ENCODE measurements at regions not wholly inside any gene's neighbourhood (a gene's known extent, or its start where the extent isn't known, plus 50 kb on each side); places are given as distances from the start of the nearest gene placed in this dataset.

GRCh38 chrX:22800360-22800759, 199.4 kb upstream of the DDX53 start:
- no TSS peak for BruUV-seq (replicated peaks)
- FAIRE-seq, result peak; percentile 47

GRCh38 chrX:22800806-22801205, 199.0 kb upstream of the DDX53 start:
- H3K9me1 ChIP-seq (replicated peaks; ENCODE audit: control insufficient read depth, extremely low read depth, insufficient read depth, low read length), result no peaks in the 10 kb centered on the region
- dilution Hi-C loops (cut with MboI; ENCODE audit: extremely low pct_ligation_motif_present, low sequenced_read_pairs), result no loop called here
- H4K20me1 ChIP-seq (replicated peaks; ENCODE audit: control insufficient read depth, extremely low read depth, insufficient read depth, low read length), result no peaks in the 10 kb centered on the region
- CTCF ChIA-PET, result no interaction called here
- no peaks in the 10 kb centered on the region for H3K27me3 ChIP-seq (ENCODE audit: control insufficient read depth in 2 of 2, insufficient read depth in 2 of 2, low read length in 2 of 2)
- DNase-seq (ENCODE audit: low read depth, low spot score) (no peak), FAIRE-seq (no peak)
- no peak overlapping the region for H3K27ac ChIP-seq (ENCODE audit: insufficient read depth, low read depth, low read length)
- no peak overlapping the region for H3K4me3 ChIP-seq (replicated peaks in 1 of 3; ENCODE audit: insufficient read depth in 1 of 3, low read depth in 1 of 3, low read length in 3 of 3)
- H3K4me1 ChIP-seq (ENCODE audit: control insufficient read depth, extremely low read depth, insufficient read depth, low read length), result peaks cover 4% of the 10 kb centered on the region
- H3K36me3 ChIP-seq (ENCODE audit: control insufficient read depth in 2 of 2, extremely low read depth in 1 of 2, insufficient read depth in 2 of 2, low read length in 2 of 2), result no peaks in the 10 kb centered on the region
- POLR2A ChIA-PET, result no interaction called here
- TF ChIP-seq POLR2AphosphoS5 (IDR thresholded peaks at IDR 0.05; ENCODE audit: insufficient read depth, low read depth, low read length) (no peak), MAX (IDR thresholded peaks at IDR 0.05; ENCODE audit: insufficient read depth, insufficient read length) (no peak), JUN (IDR thresholded peaks at IDR 0.05; ENCODE audit: borderline replicate concordance, insufficient read depth, insufficient read length, low read depth) (no peak), FOS (IDR thresholded peaks at IDR 0.05; ENCODE audit: borderline replicate concordance, insufficient read depth, low read length) (no peak), MYC (IDR thresholded peaks at IDR 0.05; ENCODE audit: low read depth, low read length) (no peak), GATA2 (IDR thresholded peaks at IDR 0.05; ENCODE audit: insufficient read depth, insufficient read length, low read depth, low read length) (no peak), EZH2 (IDR thresholded peaks at IDR 0.05; ENCODE audit: borderline replicate concordance, low read depth, low read length, severe bottlenecking) (no peak), POLR2A (IDR thresholded peaks at IDR 0.05; ENCODE audit: low read depth, low read length) (no peak)
- TF ChIP-seq, protein P1, sequence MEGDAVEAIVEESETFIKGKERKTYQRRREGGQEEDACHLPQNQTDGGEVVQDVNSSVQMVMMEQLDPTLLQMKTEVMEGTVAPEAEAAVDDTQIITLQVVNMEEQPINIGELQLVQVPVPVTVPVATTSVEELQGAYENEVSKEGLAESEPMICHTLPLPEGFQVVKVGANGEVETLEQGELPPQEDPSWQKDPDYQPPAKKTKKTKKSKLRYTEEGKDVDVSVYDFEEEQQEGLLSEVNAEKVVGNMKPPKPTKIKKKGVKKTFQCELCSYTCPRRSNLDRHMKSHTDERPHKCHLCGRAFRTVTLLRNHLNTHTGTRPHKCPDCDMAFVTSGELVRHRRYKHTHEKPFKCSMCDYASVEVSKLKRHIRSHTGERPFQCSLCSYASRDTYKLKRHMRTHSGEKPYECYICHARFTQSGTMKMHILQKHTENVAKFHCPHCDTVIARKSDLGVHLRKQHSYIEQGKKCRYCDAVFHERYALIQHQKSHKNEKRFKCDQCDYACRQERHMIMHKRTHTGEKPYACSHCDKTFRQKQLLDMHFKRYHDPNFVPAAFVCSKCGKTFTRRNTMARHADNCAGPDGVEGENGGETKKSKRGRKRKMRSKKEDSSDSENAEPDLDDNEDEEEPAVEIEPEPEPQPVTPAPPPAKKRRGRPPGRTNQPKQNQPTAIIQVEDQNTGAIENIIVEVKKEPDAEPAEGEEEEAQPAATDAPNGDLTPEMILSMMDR (IDR thresholded peaks at IDR 0.05; ENCODE audit: extremely low read depth in 1 of 2, insufficient read depth in 1 of 2, low read depth in 1 of 2, low read length in 2 of 2), result no peak
- no peak overlapping the region for H2AFZ ChIP-seq (ENCODE audit: low read depth, low read length)
- no TSS peak for BruUV-seq (replicated peaks)
- H3K4me2 ChIP-seq (ENCODE audit: insufficient read depth, low read length), result no peak overlapping the region
- H3K9me3 ChIP-seq (replicated peaks; ENCODE audit: control insufficient read depth, insufficient read depth, low read length), result no peaks in the 10 kb centered on the region
- intact Hi-C loops (cut with micrococcal nuclease), result no loop called here
- no peaks in the 10 kb centered on the region for H3K79me2 ChIP-seq (ENCODE audit: control insufficient read depth, insufficient read depth, low read length)
- H3K9ac ChIP-seq (replicated peaks; ENCODE audit: extremely low read depth, insufficient read depth, low read length), result no peak overlapping the region

More at GRCh38 chrX:22800360-22800759, 199.4 kb upstream of the DDX53 start:
- intact Hi-C loops (cut with micrococcal nuclease), result no loop called here
- Histone ChIP-seq H3K79me2 (ENCODE audit: control insufficient read depth, insufficient read depth, low read length) (no peaks in the 10 kb centered on the region), H2AFZ (ENCODE audit: low read depth, low read length) (no peak overlapping the region), H3K27ac (ENCODE audit: insufficient read depth, low read depth, low read length) (no peak overlapping the region), H3K4me3 (replicated peaks in 1 of 3; ENCODE audit: insufficient read depth in 1 of 3, low read depth in 1 of 3, low read length in 3 of 3) (no peak overlapping the region), H3K4me1 (ENCODE audit: control insufficient read depth, extremely low read depth, insufficient read depth, low read length) (peaks cover 4% of the 10 kb centered on the region), H3K4me2 (ENCODE audit: insufficient read depth, low read length) (no peak overlapping the region), H3K9ac (replicated peaks; ENCODE audit: extremely low read depth, insufficient read depth, low read length) (no peak overlapping the region), H4K20me1 (replicated peaks; ENCODE audit: control insufficient read depth, extremely low read depth, insufficient read depth, low read length) (no peaks in the 10 kb centered on the region), H3K36me3 (ENCODE audit: control insufficient read depth in 2 of 2, extremely low read depth in 1 of 2, insufficient read depth in 2 of 2, low read length in 2 of 2) (no peaks in the 10 kb centered on the region), H3K9me3 (replicated peaks; ENCODE audit: control insufficient read depth, insufficient read depth, low read length) (no peaks in the 10 kb centered on the region), H3K9me1 (replicated peaks; ENCODE audit: control insufficient read depth, extremely low read depth, insufficient read depth, low read length) (no peaks in the 10 kb centered on the region), H3K27me3 (ENCODE audit: control insufficient read depth in 2 of 2, insufficient read depth in 2 of 2, low read length in 2 of 2) (no peaks in the 10 kb centered on the region)
- no peak for TF ChIP-seq GATA2 (IDR thresholded peaks at IDR 0.05; ENCODE audit: insufficient read depth, insufficient read length, low read depth, low read length)
- no peak for TF ChIP-seq POLR2AphosphoS5 (IDR thresholded peaks at IDR 0.05; ENCODE audit: insufficient read depth, low read depth, low read length)
- no peak for TF ChIP-seq POLR2A (IDR thresholded peaks at IDR 0.05; ENCODE audit: low read depth, low read length)
- TF ChIP-seq, protein P1 (IDR thresholded peaks at IDR 0.05; ENCODE audit: extremely low read depth in 1 of 2, insufficient read depth in 1 of 2, low read depth in 1 of 2, low read length in 2 of 2), result no peak
- no peak for TF ChIP-seq JUN (IDR thresholded peaks at IDR 0.05; ENCODE audit: borderline replicate concordance, insufficient read depth, insufficient read length, low read depth)
- peak; percentile 36 for TF ChIP-seq FOS (IDR thresholded peaks at IDR 0.05; ENCODE audit: borderline replicate concordance, insufficient read depth, low read length)
- POLR2A ChIA-PET, result no interaction called here
- CTCF ChIA-PET, result no interaction called here
- dilution Hi-C loops (cut with MboI; ENCODE audit: extremely low pct_ligation_motif_present, low sequenced_read_pairs), result no loop called here
- peak; percentile 34 for DNase-seq (ENCODE audit: low read depth, low spot score)
